ENCODE measurements at regions not wholly inside any gene's neighbourhood (a gene's known extent, or its start where the extent isn't known, plus 50 kb on each side); places are given as distances from the start of the nearest gene placed in this dataset.

DNA sequence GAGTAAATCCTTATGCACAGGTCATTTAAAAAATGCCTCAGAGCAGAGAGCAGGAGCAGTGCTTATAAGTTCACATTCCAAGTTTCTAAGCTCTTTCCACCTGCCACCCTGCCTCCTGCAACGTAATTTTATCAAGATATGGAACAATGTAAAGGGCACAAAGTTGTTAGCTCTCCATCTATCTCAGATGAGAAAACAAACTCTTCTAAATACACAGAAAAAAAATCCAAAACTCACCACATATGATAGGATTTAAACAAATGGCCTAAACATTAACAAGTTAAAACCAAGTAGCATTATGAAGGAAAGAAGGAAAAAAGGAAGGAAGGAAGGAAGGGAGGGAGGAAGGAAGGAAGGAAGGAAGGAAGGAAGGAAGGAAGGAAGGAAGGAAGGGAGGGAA lies 1132.8 kb downstream of the GRM8 start:
- TF ChIP-seq, protein P1, sequence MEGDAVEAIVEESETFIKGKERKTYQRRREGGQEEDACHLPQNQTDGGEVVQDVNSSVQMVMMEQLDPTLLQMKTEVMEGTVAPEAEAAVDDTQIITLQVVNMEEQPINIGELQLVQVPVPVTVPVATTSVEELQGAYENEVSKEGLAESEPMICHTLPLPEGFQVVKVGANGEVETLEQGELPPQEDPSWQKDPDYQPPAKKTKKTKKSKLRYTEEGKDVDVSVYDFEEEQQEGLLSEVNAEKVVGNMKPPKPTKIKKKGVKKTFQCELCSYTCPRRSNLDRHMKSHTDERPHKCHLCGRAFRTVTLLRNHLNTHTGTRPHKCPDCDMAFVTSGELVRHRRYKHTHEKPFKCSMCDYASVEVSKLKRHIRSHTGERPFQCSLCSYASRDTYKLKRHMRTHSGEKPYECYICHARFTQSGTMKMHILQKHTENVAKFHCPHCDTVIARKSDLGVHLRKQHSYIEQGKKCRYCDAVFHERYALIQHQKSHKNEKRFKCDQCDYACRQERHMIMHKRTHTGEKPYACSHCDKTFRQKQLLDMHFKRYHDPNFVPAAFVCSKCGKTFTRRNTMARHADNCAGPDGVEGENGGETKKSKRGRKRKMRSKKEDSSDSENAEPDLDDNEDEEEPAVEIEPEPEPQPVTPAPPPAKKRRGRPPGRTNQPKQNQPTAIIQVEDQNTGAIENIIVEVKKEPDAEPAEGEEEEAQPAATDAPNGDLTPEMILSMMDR (IDR thresholded peaks at IDR 0.05), result no peak
- no peak for DNase-seq
- Histone ChIP-seq H3K4me3 (no peak overlapping the region), H3K9me3 (no peaks in the 10 kb centered on the region), H3K4me1 (no peaks in the 10 kb centered on the region), H3K27ac (no peak overlapping the region), H3K27me3 (ENCODE audit: insufficient read depth in 3 of 3, low read length in 2 of 3) (no peaks in the 10 kb centered on the region), H3K36me3 (ENCODE audit: insufficient read depth in 1 of 2, low read depth in 1 of 2) (no peaks in the 10 kb centered on the region)
- ATAC-seq, result no peak
- 50 to 55% (median 51%) methylated on average over 1 of the region's 1 CpG for WGBS, 3 donors
- intact Hi-C loops (cut with DNase I), result no loop called here

- Histone ChIP-seq H3K36me3 (ENCODE audit: insufficient read depth in 1 of 2, low read depth in 1 of 2) (no peaks in the 10 kb centered on the region), H3K27me3 (ENCODE audit: insufficient read depth in 3 of 3, low read length in 2 of 3) (no peaks in the 10 kb centered on the region), H3K4me1 (no peaks in the 10 kb centered on the region), H3K4me3 (no peak overlapping the region), H3K9me3 (no peaks in the 10 kb centered on the region), H3K27ac (no peak overlapping the region)
- intact Hi-C loops (cut with DNase I), result no loop called here
- DNase-seq (no peak), ATAC-seq (no peak)
- WGBS, 3 donors, result 54 to 85% (median 78%) methylated on average over 1 of the region's 1 CpG
- TF ChIP-seq, protein P1 (IDR thresholded peaks at IDR 0.05), result no peak
These were observed 1149.2 kb downstream of the GRM8 start for GRCh38 chr7:126103582-126103981.

- Histone ChIP-seq H3K27ac (no peak overlapping the region), H3K4me3 (no peak overlapping the region), H3K27me3 (ENCODE audit: insufficient read depth in 3 of 3, low read length in 2 of 3) (no peaks in the 10 kb centered on the region), H3K9me3 (no peaks in the 10 kb centered on the region), H3K4me1 (no peaks in the 10 kb centered on the region), H3K36me3 (ENCODE audit: insufficient read depth in 1 of 2, low read depth in 1 of 2) (no peaks in the 10 kb centered on the region)
- ATAC-seq (no peak), DNase-seq (no peak)
- TF ChIP-seq, protein P1 (IDR thresholded peaks at IDR 0.05), result no peak
- intact Hi-C loops (cut with DNase I), result no loop called here
These were observed 1153.4 kb upstream of the POT1 start for GRCh38 chr7:126083014-126083413.

GRCh38 chr7:126079581-126079980 lies 1150.0 kb upstream of the POT1 start:
- no peaks in the 10 kb centered on the region for H3K4me1 ChIP-seq
- TF ChIP-seq, protein P1 (IDR thresholded peaks at IDR 0.05), result no peak
- H3K9me3 ChIP-seq, result no peaks in the 10 kb centered on the region
- no peak overlapping the region for H3K4me3 ChIP-seq
- no peaks in the 10 kb centered on the region for H3K36me3 ChIP-seq (ENCODE audit: insufficient read depth in 1 of 2, low read depth in 1 of 2)
- DNase-seq, result no peak
- H3K27ac ChIP-seq, result no peak overlapping the region
- ATAC-seq, result no peak
- intact Hi-C loops (cut with DNase I), result no loop called here
- H3K27me3 ChIP-seq (ENCODE audit: insufficient read depth in 3 of 3, low read length in 2 of 3), result no peaks in the 10 kb centered on the region

- no peaks in the 10 kb centered on the region for H3K4me1 ChIP-seq
- H3K27ac ChIP-seq, result no peak overlapping the region
- DNase-seq (no peak), ATAC-seq (no peak)
- H3K27me3 ChIP-seq (ENCODE audit: insufficient read depth in 3 of 3, low read length in 2 of 3), result no peaks in the 10 kb centered on the region
- H3K36me3 ChIP-seq (ENCODE audit: insufficient read depth in 1 of 2, low read depth in 1 of 2), result no peaks in the 10 kb centered on the region
- intact Hi-C loops (cut with DNase I), result no loop called here
- 65 to 74% (median 69%) methylated on average over 3 of the region's 3 CpGs for WGBS, 3 donors
- no peaks in the 10 kb centered on the region for H3K9me3 ChIP-seq
- TF ChIP-seq, protein P1 (IDR thresholded peaks at IDR 0.05), result no peak
- no peak overlapping the region for H3K4me3 ChIP-seq
These were observed 1149.5 kb upstream of the POT1 start for GRCh38 chr7:126079151-126079550.
